Caco-2 (cell line): ENCODE measurements at regions not wholly inside any gene's neighbourhood (a gene's known extent, or its start where the extent isn't known, plus 50 kb on each side); places are given as distances from the start of the nearest gene placed in this dataset.

Experiments
- BruUV-seq: library from RNA; stranded (reverse); fragments of 400-500 nt; replicated peaks from 2 replicates; lab custom pipeline; 2021; lab: Mats Ljungman, UMichigan
- CTCF ChIA-PET: fragments of 300-600 bp; sonication (Branson Sonifier 250); formaldehyde crosslinking; loops from one replicate; lab custom pipeline; 2022; ENCODE audit warnings: antibody characterized with exemption; lab: Charles Lee
- POLR2A ChIA-PET: fragments of 300-600 bp; sonication (Branson Sonifier 250); formaldehyde crosslinking; loops from one replicate; lab custom pipeline; 2022; ENCODE audit warnings: antibody characterized with exemption; lab: Charles Lee
- DNase-seq, 2 experiments: peaks; one replicate each; pipeline versions ENCODE4 v3.0.0 to v3.0.0-alpha.2; 2020 to 2022
- H3K27me3 ChIP-seq: replicated peaks from 2 replicates; pipeline ENCODE4 v1.6.0; 2011; ENCODE audit warnings: low read length; ENCODE audit not compliant: control insufficient read depth, insufficient read depth
- H3K36me3 ChIP-seq: 2 replicates; pipeline ENCODE4 v1.5.1; 2011; ENCODE audit warnings: low read length; ENCODE audit not compliant: control insufficient read depth, insufficient read depth
- H3K4me1 ChIP-seq: fragments of 250-450 bp; sonication (Bioruptor Pico); 2 replicates; pipeline ENCODE4 v1.5.1; 2020; ENCODE audit warnings: mild to moderate bottlenecking
- H3K4me3 ChIP-seq: 2 replicates; pipeline ENCODE4 v1.5.1; 2011; ENCODE audit warnings: low read depth, mild to moderate bottlenecking, control low read depth, low read length
- H3K9me3 ChIP-seq: fragments of 250-450 bp; sonication (Bioruptor Pico); 2 replicates; pipeline ENCODE4 v1.5.1; 2020; ENCODE audit warnings: mild to moderate bottlenecking, moderate library complexity
- H3K27ac Mint-ChIP-seq: one replicate; pipeline ENCODE4 v1.8.0; 2022; ENCODE audit warnings: mixed read lengths; ENCODE audit not compliant: unreplicated experiment
- H3K27me3 Mint-ChIP-seq: one replicate; pipeline ENCODE4 v1.8.0; 2022; ENCODE audit warnings: mixed read lengths; ENCODE audit not compliant: insufficient read depth, unreplicated experiment
- H3K36me3 Mint-ChIP-seq: one replicate; pipeline ENCODE4 v1.8.0; 2022; ENCODE audit warnings: mild to moderate bottlenecking, mixed read lengths; ENCODE audit not compliant: insufficient read depth, unreplicated experiment
- H3K4me1 Mint-ChIP-seq: one replicate; pipeline ENCODE4 v1.8.0; 2022; ENCODE audit warnings: low read depth, mixed read lengths; ENCODE audit not compliant: unreplicated experiment
- H3K4me3 Mint-ChIP-seq: one replicate; pipeline ENCODE4 v1.8.0; 2022; ENCODE audit warnings: mild to moderate bottlenecking, moderate library complexity, mixed read lengths; ENCODE audit not compliant: unreplicated experiment
- H3K9me3 Mint-ChIP-seq: one replicate; pipeline ENCODE4 v1.8.0; 2022; ENCODE audit warnings: mixed read lengths; ENCODE audit not compliant: unreplicated experiment
- CTCF ChIP-seq, 2 experiments: fragments of 200-600 bp in 1 of 2; IDR thresholded peaks; 1 replicate in 1 of 2; 2 replicates in 1 of 2; pipeline versions ENCODE4 v1.5.1 to v1.8.0; 2011 to 2022; ENCODE audit warnings: antibody characterized with exemption in 1 of 2, control low read depth in 1 of 2, inconsistent platforms in 1 of 2, low read depth in 1 of 2, low read length in 1 of 2, mild to moderate bottlenecking in 1 of 2, moderate library complexity in 1 of 2; ENCODE audit not compliant: insufficient read depth in 1 of 2, severe bottlenecking in 1 of 2, unreplicated experiment in 1 of 2
- intact Hi-C: fragments of 100-400 bp; cut with micrococcal nuclease; formaldehyde crosslinking; loops from one replicate; pipeline ENCODE4 v1.10.0; 2022; ENCODE audit not compliant: unreplicated experiment

DNA sequence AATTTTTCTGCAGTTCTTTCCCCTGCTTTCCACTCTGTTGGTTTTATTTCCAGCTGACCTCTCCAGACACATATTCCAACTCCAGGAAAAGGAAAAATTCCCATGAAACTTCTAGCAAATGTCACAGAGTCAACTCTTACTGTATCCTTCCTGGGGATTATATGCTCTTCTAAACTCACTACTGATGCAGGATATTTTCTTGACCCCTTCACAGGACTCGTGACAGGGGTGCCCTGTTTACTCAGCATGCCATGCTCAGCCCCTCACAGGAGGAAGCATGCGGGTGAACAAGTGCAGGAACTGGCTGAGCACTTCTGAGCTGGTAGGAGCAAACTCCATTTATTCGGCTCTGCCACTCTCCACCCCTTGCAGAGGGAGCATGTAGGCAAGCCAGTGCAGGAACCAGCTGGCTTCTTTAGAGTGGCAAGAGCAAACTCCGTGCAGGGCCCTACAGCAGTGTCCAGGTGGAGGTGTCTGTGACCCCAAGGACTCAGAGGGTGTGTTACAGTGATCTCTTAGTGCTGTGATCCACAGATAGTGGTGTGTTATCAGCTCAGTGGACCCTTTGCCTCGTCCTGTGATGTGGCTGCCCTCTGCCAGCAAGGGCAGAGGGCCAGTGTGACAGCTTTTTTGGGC, 413.6 kb upstream of the GRM7 start:
- H3K9me3 Mint-ChIP-seq, result no peaks in the 10 kb centered on the region
- no peak overlapping the region for H3K4me3 Mint-ChIP-seq
- H3K27me3 Mint-ChIP-seq, result peaks cover 3% of the 10 kb centered on the region
- Histone ChIP-seq H3K4me1 (no peaks in the 10 kb centered on the region), H3K36me3 (no peaks in the 10 kb centered on the region), H3K4me3 (no peak overlapping the region), H3K27me3 (no peaks in the 10 kb centered on the region), H3K9me3 (no peaks in the 10 kb centered on the region)
- intact Hi-C loops, result no loop called here
- no peak for DNase-seq
- H3K36me3 Mint-ChIP-seq, result no peaks in the 10 kb centered on the region
- ChIA-PET POLR2A (no interaction called here), CTCF (no interaction called here)
- no peak for TF ChIP-seq CTCF (IDR thresholded peaks at IDR 0.05; ENCODE audit: insufficient read depth in 1 of 2, low read depth in 1 of 2, low read length in 1 of 2, severe bottlenecking in 1 of 2, unreplicated experiment in 1 of 2)
- H3K27ac Mint-ChIP-seq, result no peak overlapping the region
- BruUV-seq, result no TSS peak
- no peaks in the 10 kb centered on the region for H3K4me1 Mint-ChIP-seq

DNA sequence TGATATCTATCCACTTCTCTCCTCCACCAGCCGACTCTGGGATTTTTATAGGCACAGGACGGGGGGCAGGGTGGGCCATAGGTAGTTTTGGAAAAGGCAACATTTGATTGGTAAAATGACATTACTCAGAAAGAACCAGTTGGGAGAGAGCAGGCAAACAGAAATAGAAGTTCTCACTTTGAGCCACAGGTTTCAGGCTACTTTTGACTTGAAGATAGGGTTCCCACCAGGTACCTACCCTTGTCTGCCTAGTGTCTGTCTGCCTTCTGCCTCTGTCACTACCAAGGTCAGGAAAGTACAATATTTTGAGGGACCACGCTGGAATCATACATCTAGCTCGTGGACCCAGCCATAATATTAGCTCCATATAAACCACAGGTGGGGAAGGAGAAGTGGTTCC, 412.9 kb upstream of the GRM7 start:
- H3K9me3 Mint-ChIP-seq, result no peaks in the 10 kb centered on the region
- H3K4me1 ChIP-seq, result no peaks in the 10 kb centered on the region
- H3K27me3 Mint-ChIP-seq, result peaks cover 3% of the 10 kb centered on the region
- no peak overlapping the region for H3K4me3 ChIP-seq
- no peak overlapping the region for H3K4me3 Mint-ChIP-seq
- H3K36me3 Mint-ChIP-seq, result no peaks in the 10 kb centered on the region
- no peak overlapping the region for H3K27ac Mint-ChIP-seq
- no peaks in the 10 kb centered on the region for H3K4me1 Mint-ChIP-seq
- no peak for DNase-seq
- intact Hi-C loops, result no loop called here
- H3K9me3 ChIP-seq, result no peaks in the 10 kb centered on the region
- CTCF ChIA-PET, result no interaction called here
- H3K27me3 ChIP-seq, result no peaks in the 10 kb centered on the region
- no peak for TF ChIP-seq CTCF (IDR thresholded peaks at IDR 0.05; ENCODE audit: insufficient read depth in 1 of 2, low read depth in 1 of 2, low read length in 1 of 2, severe bottlenecking in 1 of 2, unreplicated experiment in 1 of 2)
- POLR2A ChIA-PET, result no interaction called here
- BruUV-seq, result no TSS peak
- no peaks in the 10 kb centered on the region for H3K36me3 ChIP-seq

DNA sequence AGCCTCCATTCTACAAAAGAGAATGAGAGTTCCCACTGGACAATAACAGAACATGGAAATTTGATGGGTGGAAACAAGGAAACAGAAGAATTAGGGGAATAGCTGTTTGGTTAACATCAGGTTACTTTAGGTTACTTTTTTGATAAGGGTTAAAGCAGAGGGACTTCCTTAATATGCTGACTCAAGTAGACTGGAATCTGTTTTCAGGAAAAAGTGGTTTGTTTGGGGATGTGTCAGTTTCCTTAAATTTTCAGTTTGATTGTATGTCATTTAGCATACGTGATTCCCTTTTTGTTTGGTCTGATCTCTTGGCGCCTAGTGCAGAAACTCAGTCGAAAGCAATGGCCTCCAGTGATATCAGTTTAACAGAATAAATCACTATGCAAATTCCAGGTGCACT, 411.8 kb upstream of the GRM7 start:
- Mint-ChIP-seq H3K27me3 (peaks cover 3% of the 10 kb centered on the region), H3K9me3 (no peaks in the 10 kb centered on the region), H3K4me1 (no peaks in the 10 kb centered on the region), H3K36me3 (no peaks in the 10 kb centered on the region), H3K27ac (no peak overlapping the region), H3K4me3 (no peak overlapping the region)
- Histone ChIP-seq H3K4me1 (no peaks in the 10 kb centered on the region), H3K4me3 (no peak overlapping the region), H3K36me3 (no peaks in the 10 kb centered on the region), H3K27me3 (no peaks in the 10 kb centered on the region), H3K9me3 (no peaks in the 10 kb centered on the region)
- DNase-seq, result no peak
- POLR2A ChIA-PET, result no interaction called here
- CTCF ChIA-PET, result no interaction called here
- TF ChIP-seq CTCF (IDR thresholded peaks at IDR 0.05; ENCODE audit: insufficient read depth in 1 of 2, low read depth in 1 of 2, low read length in 1 of 2, severe bottlenecking in 1 of 2, unreplicated experiment in 1 of 2), result no peak
- intact Hi-C loops, result no loop called here
- BruUV-seq, result no TSS peak
